Trophoblast cell (in vitro differentiated cells and primary cell): ENCODE measurements at regions not wholly inside any gene's neighbourhood (a gene's known extent, or its start where the extent isn't known, plus 50 kb on each side); places are given as distances from the start of the nearest gene placed in this dataset.

Experiments
- DNase-seq, 2 donors: peaks; one replicate each; pipeline ENCODE4 v3.0.0-alpha.2; 2016
- H2AFZ ChIP-seq: 2 replicates; pipeline ENCODE4 v1.6.1; 2013; ENCODE audit warnings: low read length, moderate library complexity, mild to moderate bottlenecking; ENCODE audit not compliant: insufficient read depth, poor library complexity
- H2AK5ac ChIP-seq: 2 replicates; pipeline ENCODE4 v1.6.1; 2013; ENCODE audit warnings: mild to moderate bottlenecking, low read length
- H2BK120ac ChIP-seq: 2 replicates; pipeline ENCODE4 v1.6.1; 2013; ENCODE audit warnings: low read length, mild to moderate bottlenecking, moderate library complexity; ENCODE audit not compliant: insufficient read depth, poor library complexity
- H2BK12ac ChIP-seq: 2 replicates; pipeline ENCODE4 v1.6.1; 2013; ENCODE audit warnings: mild to moderate bottlenecking, low read length, moderate library complexity
- H2BK5ac ChIP-seq: 2 replicates; pipeline ENCODE4 v1.6.1; 2013; ENCODE audit warnings: low read length, low read depth, moderate library complexity, mild to moderate bottlenecking; ENCODE audit not compliant: poor library complexity
- H3K14ac ChIP-seq: 2 replicates; pipeline ENCODE4 v1.6.1; 2013; ENCODE audit warnings: mild to moderate bottlenecking, low read length
- H3K18ac ChIP-seq: 2 replicates; pipeline ENCODE4 v1.6.1; 2013; ENCODE audit warnings: mild to moderate bottlenecking, low read length
- H3K23ac ChIP-seq: 2 replicates; pipeline ENCODE4 v1.6.1; 2013; ENCODE audit warnings: low read length
- H3K27ac ChIP-seq: 2 replicates; pipeline ENCODE4 v1.5.1; 2013; ENCODE audit warnings: low read depth, mild to moderate bottlenecking, inconsistent platforms, low read length, moderate library complexity
- H3K27me3 ChIP-seq: 2 replicates; pipeline ENCODE4 v1.6.1; 2013; ENCODE audit warnings: inconsistent platforms, mild to moderate bottlenecking, low read length, moderate library complexity; ENCODE audit not compliant: insufficient read depth
- H3K36me3 ChIP-seq, 2 experiments: 1 replicate in 1 of 2; 2 replicates in 1 of 2; pipeline ENCODE4 v1.6.1; 2013; ENCODE audit warnings: low read length in 2 of 2, mild to moderate bottlenecking in 2 of 2, moderate library complexity in 1 of 2; ENCODE audit not compliant: insufficient read depth in 2 of 2, control insufficient read depth in 1 of 2
- H3K4ac ChIP-seq: 2 replicates; pipeline ENCODE4 v1.6.1; 2013; ENCODE audit warnings: low read depth, mild to moderate bottlenecking, low read length, moderate library complexity
- H3K4me1 ChIP-seq, 2 experiments: 1 replicate in 1 of 2; 2 replicates in 1 of 2; pipeline ENCODE4 v1.6.1; 2013; ENCODE audit warnings: low read length in 2 of 2, mild to moderate bottlenecking in 2 of 2, moderate library complexity in 1 of 2; ENCODE audit not compliant: insufficient read depth in 2 of 2, control insufficient read depth in 1 of 2
- H3K4me2 ChIP-seq: 2 replicates; pipeline ENCODE4 v1.6.1; 2013; ENCODE audit warnings: inconsistent platforms, mild to moderate bottlenecking, low read length, moderate library complexity
- H3K4me3 ChIP-seq: 2 replicates; pipeline ENCODE4 v1.5.1; 2013; ENCODE audit warnings: mild to moderate bottlenecking, low read depth, low read length, inconsistent platforms
- H3K79me1 ChIP-seq: one replicate; pipeline ENCODE4 v1.6.1; 2013; ENCODE audit warnings: low read length
- H3K79me2 ChIP-seq: 2 replicates; pipeline ENCODE4 v1.6.1; 2013; ENCODE audit warnings: low read length, mild to moderate bottlenecking; ENCODE audit not compliant: control insufficient read depth, insufficient read depth, poor library complexity
- H3K9ac ChIP-seq: 2 replicates; pipeline ENCODE4 v1.6.1; 2013; ENCODE audit warnings: mild to moderate bottlenecking, low read length
- H3K9me3 ChIP-seq: 2 replicates; pipeline ENCODE4 v1.6.1; 2013; ENCODE audit warnings: low read depth, mild to moderate bottlenecking, control low read depth, inconsistent platforms, low read length; ENCODE audit not compliant: insufficient read depth
- H4K12ac ChIP-seq: 2 replicates; pipeline ENCODE4 v1.6.1; 2013; ENCODE audit warnings: low read depth, mild to moderate bottlenecking, low read length, moderate library complexity
- H4K8ac ChIP-seq: 2 replicates; pipeline ENCODE4 v1.6.1; 2013; ENCODE audit warnings: low read depth, mild to moderate bottlenecking, low read length, moderate library complexity
- H4K91ac ChIP-seq: one replicate; pipeline ENCODE4 v1.6.1; 2013; ENCODE audit warnings: low read depth, mild to moderate bottlenecking, low read length, moderate library complexity
- WGBS: extraction: QIAGEN DNeasy Blood & Tissue Kit; methylation state at CpG from one replicate; pipeline ENCODE4 v1.1.7; 2013; ENCODE audit warnings: missing lambda C conversion rate; ENCODE audit not compliant: insufficient read length, insufficient coverage; ENCODE audit errors: extremely low coverage; 5-methylcytosine and 5-hydroxymethylcytosine counted together

DNA sequence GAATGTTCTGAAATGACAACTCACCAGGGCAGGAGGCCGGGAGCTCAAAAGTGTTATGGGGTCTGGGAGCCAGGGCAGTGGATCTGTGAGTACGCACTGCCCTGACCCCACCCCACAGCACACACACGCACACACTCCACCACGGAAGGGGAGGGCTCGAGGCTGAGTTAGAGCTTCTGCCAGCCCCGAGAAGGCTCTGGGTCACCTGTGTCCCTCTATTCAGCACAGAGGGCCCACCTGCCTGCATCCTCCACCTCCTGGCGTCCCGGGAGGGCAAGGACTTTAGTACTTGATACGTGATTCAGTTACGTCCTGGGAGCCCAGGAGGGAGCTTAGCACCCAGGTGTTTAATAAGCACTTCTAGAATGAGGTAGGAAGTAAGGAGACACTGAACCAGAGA is 190.0 kb upstream of the GPR12 start:
- Histone ChIP-seq H3K79me1 (no peaks in the 10 kb centered on the region), H3K14ac (no peak overlapping the region), H4K91ac (no peak overlapping the region), H2BK12ac (no peak overlapping the region), H3K4me2 (no peak overlapping the region), H3K9me3 (peaks cover 2% of the 10 kb centered on the region), H2BK5ac (no peak overlapping the region), H2AFZ (no peak overlapping the region), H3K27ac (no peak overlapping the region), H3K36me3 (no peaks in the 10 kb centered on the region), H3K27me3 (no peaks in the 10 kb centered on the region), H3K4me1 (no peaks in the 10 kb centered on the region), H3K4me3 (no peak overlapping the region), H2BK120ac (no peak overlapping the region), H2AK5ac (no peak overlapping the region), H3K9ac (no peak overlapping the region), H3K4ac (no peak overlapping the region), H3K79me2 (no peaks in the 10 kb centered on the region), H3K18ac (no peak overlapping the region), H4K12ac (no peak overlapping the region), H4K8ac (no peak overlapping the region), H3K23ac (no peak overlapping the region)
- WGBS, result no CpG with 5 or more reads among the region's 10 CpGs
- DNase-seq, result no peak

DNA sequence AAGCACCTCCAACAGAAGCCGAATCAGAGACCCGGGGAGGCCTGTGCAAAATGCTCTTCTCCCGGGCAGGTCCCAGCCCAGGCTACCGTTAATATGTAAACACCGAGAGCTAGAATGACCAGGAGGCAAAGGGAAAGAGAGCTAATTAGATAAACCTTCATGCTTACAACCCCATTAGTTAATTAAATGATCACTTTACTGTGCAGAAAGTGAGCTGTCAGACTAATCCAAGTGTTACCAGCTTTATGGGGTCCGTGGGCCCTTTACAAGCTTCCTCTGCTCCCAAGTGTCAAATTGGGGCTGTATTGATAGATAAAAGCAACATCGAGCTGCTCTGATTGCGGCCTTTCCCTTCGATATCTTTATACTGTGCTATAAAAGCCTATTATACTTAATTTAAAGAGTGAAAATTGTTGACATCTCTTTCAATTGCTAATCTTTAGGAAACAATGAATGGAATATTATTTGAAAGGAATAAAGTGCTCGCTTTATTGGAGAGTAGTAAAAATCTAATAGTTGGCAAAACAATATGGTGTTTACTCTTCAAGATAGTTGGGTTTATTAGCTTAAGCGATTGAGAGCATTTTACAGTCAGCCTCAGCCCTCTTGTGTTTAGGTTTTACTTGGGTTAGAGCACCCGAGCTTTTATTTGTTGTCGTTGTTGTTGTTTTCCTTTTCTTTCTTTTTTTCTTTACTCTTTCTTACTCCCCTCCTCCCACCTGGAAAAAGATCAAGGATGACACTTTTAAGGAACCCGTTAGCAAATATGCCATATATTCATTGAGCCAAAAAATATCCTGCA is 189.3 kb upstream of the GPR12 start:
- Histone ChIP-seq H3K79me1 (no peaks in the 10 kb centered on the region), H4K91ac (no peak overlapping the region), H3K36me3 (no peaks in the 10 kb centered on the region), H3K23ac (no peak overlapping the region), H3K79me2 (no peaks in the 10 kb centered on the region), H2AK5ac (no peak overlapping the region), H3K9ac (no peak overlapping the region), H3K4me2 (no peak overlapping the region), H3K9me3 (peaks cover 2% of the 10 kb centered on the region), H3K4me1 (no peaks in the 10 kb centered on the region), H3K27me3 (no peaks in the 10 kb centered on the region), H3K14ac (no peak overlapping the region), H4K12ac (no peak overlapping the region), H3K27ac (no peak overlapping the region), H2BK5ac (no peak overlapping the region), H4K8ac (no peak overlapping the region), H3K18ac (no peak overlapping the region), H2AFZ (no peak overlapping the region), H2BK120ac (no peak overlapping the region), H3K4me3 (no peak overlapping the region), H3K4ac (no peak overlapping the region), H2BK12ac (no peak overlapping the region)
- no peak for DNase-seq
- WGBS, result no CpG with 5 or more reads among the region's 14 CpGs

DNA sequence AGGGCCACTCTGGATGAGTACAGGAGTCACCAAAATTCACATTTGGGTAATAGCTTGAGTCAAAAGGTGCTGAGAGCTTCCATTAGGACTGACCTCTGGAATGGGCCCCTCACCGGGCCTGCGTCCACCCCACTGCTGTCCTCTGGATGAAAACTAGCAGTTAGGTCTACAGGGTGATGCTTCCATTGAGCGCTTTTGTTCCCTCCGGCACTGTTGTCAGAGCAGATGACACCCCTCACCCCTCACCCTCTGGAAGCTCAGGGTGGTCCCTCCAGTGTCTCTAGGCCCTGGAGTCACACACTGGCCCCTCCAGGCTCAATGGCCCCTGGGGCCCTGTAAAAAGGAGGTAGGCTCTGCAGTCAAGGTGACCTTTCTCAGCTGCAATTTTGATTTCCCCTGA is 187.8 kb upstream of the GPR12 start:
- Histone ChIP-seq H4K91ac (no peak overlapping the region), H3K4me2 (no peak overlapping the region), H2BK12ac (no peak overlapping the region), H3K36me3 (no peaks in the 10 kb centered on the region), H3K9ac (no peak overlapping the region), H2AFZ (no peak overlapping the region), H3K4ac (no peak overlapping the region), H2BK120ac (no peak overlapping the region), H3K9me3 (peaks cover 2% of the 10 kb centered on the region), H3K18ac (no peak overlapping the region), H3K27me3 (no peaks in the 10 kb centered on the region), H4K12ac (no peak overlapping the region), H3K79me1 (no peaks in the 10 kb centered on the region), H3K14ac (no peak overlapping the region), H3K23ac (peak overlapping the region; percentile 18), H2AK5ac (no peak overlapping the region), H2BK5ac (no peak overlapping the region), H4K8ac (no peak overlapping the region), H3K79me2 (no peaks in the 10 kb centered on the region), H3K27ac (no peak overlapping the region), H3K4me1 (no peaks in the 10 kb centered on the region), H3K4me3 (no peak overlapping the region)
- no peak for DNase-seq
- WGBS, result no CpG with 5 or more reads among the region's 4 CpGs

DNA sequence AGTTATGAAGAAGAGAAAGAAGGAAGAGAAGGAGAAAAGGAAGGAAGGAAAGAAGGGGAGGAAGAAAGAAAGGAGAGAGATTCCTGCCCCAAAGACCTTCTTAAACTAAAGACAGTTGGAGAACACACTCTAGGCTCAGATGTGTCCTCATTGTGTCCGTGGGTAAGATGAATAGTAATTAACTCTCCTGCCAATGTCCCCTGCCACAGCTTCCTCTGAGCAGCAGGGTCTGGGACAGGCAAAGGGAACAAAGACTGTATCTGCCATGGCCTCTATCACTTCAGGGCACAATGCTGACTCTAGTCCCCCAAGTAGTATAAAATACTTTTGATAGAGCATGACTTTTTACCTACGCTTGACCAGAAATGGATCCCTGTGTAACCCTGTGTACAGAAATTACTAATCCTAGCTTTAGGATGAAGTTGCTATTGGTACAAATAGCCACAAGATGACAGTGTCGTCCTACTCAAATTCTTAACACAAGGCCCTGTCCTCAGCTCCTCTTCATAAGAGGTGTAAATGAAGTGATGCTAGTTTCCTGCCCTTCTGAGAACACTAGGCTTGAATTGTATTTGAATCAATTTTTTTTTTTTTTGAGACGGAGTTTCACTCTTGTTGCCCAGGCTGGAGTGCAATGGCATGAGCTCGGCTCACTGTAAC is 186.2 kb upstream of the GPR12 start:
- Histone ChIP-seq H2BK120ac (no peak overlapping the region), H4K8ac (no peak overlapping the region), H3K4me2 (no peak overlapping the region), H3K79me1 (no peaks in the 10 kb centered on the region), H3K18ac (no peak overlapping the region), H2AK5ac (no peak overlapping the region), H4K12ac (no peak overlapping the region), H3K9ac (no peak overlapping the region), H3K23ac (no peak overlapping the region), H2AFZ (no peak overlapping the region), H2BK5ac (no peak overlapping the region), H3K14ac (no peak overlapping the region), H3K4me1 (no peaks in the 10 kb centered on the region), H3K27ac (no peak overlapping the region), H3K4me3 (no peak overlapping the region), H3K27me3 (no peaks in the 10 kb centered on the region), H2BK12ac (no peak overlapping the region), H3K9me3 (no peaks in the 10 kb centered on the region), H4K91ac (no peak overlapping the region), H3K79me2 (no peaks in the 10 kb centered on the region), H3K36me3 (no peaks in the 10 kb centered on the region), H3K4ac (no peak overlapping the region)
- no CpG with 5 or more reads among the region's 5 CpGs for whole genome bisulfite sequencing
- peak; percentile 15 to 70 for DNase-seq
